Skeletal muscle tissue (tissue), 3 donors: ENCODE measurements at regions not wholly inside any gene's neighbourhood (a gene's known extent, or its start where the extent isn't known, plus 50 kb on each side); places are given as distances from the start of the nearest gene placed in this dataset.
A peak's percentile ranks its signal among the peaks of the same experiment; 100 is the strongest.

Source experiments
- H3K27ac ChIP-seq: one replicate; pipeline ENCODE4 v1.7.0; 2013; ENCODE audit warnings: mild to moderate bottlenecking, low read depth, low read length, inconsistent platforms
- H3K27me3 ChIP-seq, 3 donors: one replicate each; pipeline ENCODE4 v1.7.0; 2013; ENCODE audit warnings: low read length in 3 of 3; ENCODE audit not compliant: control insufficient read depth in 3 of 3, insufficient read depth in 3 of 3
- H3K36me3 ChIP-seq, 3 donors: one replicate each; pipeline ENCODE4 v1.7.0; 2013; ENCODE audit warnings: low read length in 3 of 3; ENCODE audit not compliant: control insufficient read depth in 3 of 3, insufficient read depth in 3 of 3
- H3K4me1 ChIP-seq, 3 donors: one replicate each; pipeline ENCODE4 v1.7.0; 2013; ENCODE audit warnings: low read length in 3 of 3, mild to moderate bottlenecking in 3 of 3; ENCODE audit not compliant: control insufficient read depth in 3 of 3, insufficient read depth in 3 of 3
- H3K4me3 ChIP-seq, 3 donors: one replicate each; pipeline ENCODE4 v1.7.0; 2013; ENCODE audit warnings: low read length in 3 of 3
- H3K9ac ChIP-seq, 3 donors: one replicate each; pipeline ENCODE4 v1.7.0; 2013; ENCODE audit warnings: low read length in 3 of 3, mild to moderate bottlenecking in 3 of 3, moderate library complexity in 2 of 3, low read depth in 1 of 3
- H3K9me3 ChIP-seq, 3 donors: one replicate each; pipeline ENCODE4 v1.7.0; 2013; ENCODE audit warnings: low read length in 3 of 3; ENCODE audit not compliant: control insufficient read depth in 3 of 3
- donor health status: Osteomylitis.

- no peaks in the 10 kb centered on the region for H3K27me3 ChIP-seq
- peaks cover 4 to 35% (median 17%) of the 10 kb centered on the region in 3 donors for H3K4me1 ChIP-seq
Measured at GRCh38 chr16:85544668-85545067, 68.5 kb upstream of the GSE1 start.

GRCh38 chr16:85545227-85545818 is 67.8 kb upstream of the GSE1 start:
- no peak overlapping the region for H3K27ac ChIP-seq
- H3K9me3 ChIP-seq = no peaks in the 10 kb centered on the region
- H3K4me3 ChIP-seq = no peak overlapping the region
- H3K4me1 ChIP-seq = peaks cover 6 to 41% (median 19%) of the 10 kb centered on the region in 3 donors
- H3K9ac ChIP-seq = no peak overlapping the region
- no peaks in the 10 kb centered on the region for H3K36me3 ChIP-seq
- no peaks in the 10 kb centered on the region for H3K27me3 ChIP-seq

More at GRCh38 chr16:85544668-85545067, 68.5 kb upstream of the GSE1 start:
- Histone ChIP-seq H3K9ac (no peak overlapping the region), H3K36me3 (no peaks in the 10 kb centered on the region), H3K4me3 (no peak overlapping the region), H3K9me3 (peaks cover 0 to 4% (median under 1%) of the 10 kb centered on the region in 3 donors), H3K27ac (no peak overlapping the region)

GRCh38 chr16:85546585-85547447 is 66.3 kb upstream of the GSE1 start:
- Histone ChIP-seq H3K27ac (no peak overlapping the region), H3K27me3 (no peaks in the 10 kb centered on the region), H3K4me3 (no peak overlapping the region), H3K9ac (no peak overlapping the region), H3K9me3 (no peaks in the 10 kb centered on the region), H3K4me1 (peaks cover 10 to 46% (median 32%) of the 10 kb centered on the region in 3 donors), H3K36me3 (no peaks in the 10 kb centered on the region)

- Histone ChIP-seq H3K9ac (no peak overlapping the region), H3K9me3 (no peaks in the 10 kb centered on the region), H3K36me3 (no peaks in the 10 kb centered on the region), H3K4me3 (no peak overlapping the region), H3K27ac (no peak overlapping the region), H3K27me3 (no peaks in the 10 kb centered on the region), H3K4me1 (peaks cover 6 to 36% (median 31%) of the 10 kb centered on the region in 3 donors)
Measured at GRCh38 chr16:85548375-85548774, 64.7 kb upstream of the GSE1 start.

- H3K27ac ChIP-seq = no peak overlapping the region
- no peak overlapping the region for H3K4me3 ChIP-seq
- peaks cover 14 to 28% (median 25%) of the 10 kb centered on the region in 3 donors for H3K4me1 ChIP-seq
- peak overlapping the region in 1 of 3 donors; percentile 45 for H3K9ac ChIP-seq
- no peaks in the 10 kb centered on the region for H3K36me3 ChIP-seq
- H3K9me3 ChIP-seq = no peaks in the 10 kb centered on the region
- no peaks in the 10 kb centered on the region for H3K27me3 ChIP-seq
Measured at GRCh38 chr16:85549766-85550421, 63.2 kb upstream of the GSE1 start.

GRCh38 chr16:85550422-85550864 is 62.7 kb upstream of the GSE1 start:
- H3K27me3 ChIP-seq = no peaks in the 10 kb centered on the region
- H3K9me3 ChIP-seq = no peaks in the 10 kb centered on the region
- H3K4me3 ChIP-seq = no peak overlapping the region
- peak overlapping the region in 2 of 3 donors; percentile 23 to 45 for H3K9ac ChIP-seq
- H3K36me3 ChIP-seq = no peaks in the 10 kb centered on the region
- peaks cover 14 to 26% (median 23%) of the 10 kb centered on the region in 3 donors for H3K4me1 ChIP-seq
- peak overlapping the region; percentile 56 for H3K27ac ChIP-seq

- Histone ChIP-seq H3K27ac (peak overlapping the region; percentile 56), H3K36me3 (no peaks in the 10 kb centered on the region), H3K4me3 (no peak overlapping the region), H3K4me1 (peaks cover 14 to 26% (median 23%) of the 10 kb centered on the region in 3 donors), H3K9ac (peak overlapping the region in 2 of 3 donors; percentile 23 to 45), H3K9me3 (no peaks in the 10 kb centered on the region), H3K27me3 (no peaks in the 10 kb centered on the region)
Measured at GRCh38 chr16:85550953-85551924, 61.9 kb upstream of the GSE1 start.

- peaks cover 25 to 36% (median 35%) of the 10 kb centered on the region in 3 donors for H3K4me1 ChIP-seq
- no peaks in the 10 kb centered on the region for H3K27me3 ChIP-seq
- H3K4me3 ChIP-seq = peak overlapping the region in 2 of 3 donors; percentile 79 to 83
- H3K9me3 ChIP-seq = no peaks in the 10 kb centered on the region
- H3K36me3 ChIP-seq = no peaks in the 10 kb centered on the region
- peak overlapping the region in 1 of 3 donors; percentile 87 for H3K9ac ChIP-seq
- H3K27ac ChIP-seq = peak overlapping the region; percentile 81
Measured at GRCh38 chr16:85552980-85553435, 60.1 kb upstream of the GSE1 start.
